Stimulated activated CD8-positive, alpha-beta memory T cell treated with anti-CD3 and anti-CD28 coated beads, Interleukin-7, amount 100 ng/mL, for 48 hours (primary cell): ENCODE measurements at regions not wholly inside any gene's neighbourhood (a gene's known extent, or its start where the extent isn't known, plus 50 kb on each side); places are given as distances from the start of the nearest gene placed in this dataset.
"Not testable (repeated sequence)": the region's sequence is repeated elsewhere in the genome, so short reads cannot be mapped to it uniquely, and the experiment has no call there.

Source experiments
- DNase-seq, 2 donors: peaks; one replicate each; pipeline ENCODE4 v3.0.0-alpha.2; 2020; ENCODE audit warnings: low read depth in 1 of 2; ENCODE audit errors: extremely low read depth in 1 of 2

DNA sequence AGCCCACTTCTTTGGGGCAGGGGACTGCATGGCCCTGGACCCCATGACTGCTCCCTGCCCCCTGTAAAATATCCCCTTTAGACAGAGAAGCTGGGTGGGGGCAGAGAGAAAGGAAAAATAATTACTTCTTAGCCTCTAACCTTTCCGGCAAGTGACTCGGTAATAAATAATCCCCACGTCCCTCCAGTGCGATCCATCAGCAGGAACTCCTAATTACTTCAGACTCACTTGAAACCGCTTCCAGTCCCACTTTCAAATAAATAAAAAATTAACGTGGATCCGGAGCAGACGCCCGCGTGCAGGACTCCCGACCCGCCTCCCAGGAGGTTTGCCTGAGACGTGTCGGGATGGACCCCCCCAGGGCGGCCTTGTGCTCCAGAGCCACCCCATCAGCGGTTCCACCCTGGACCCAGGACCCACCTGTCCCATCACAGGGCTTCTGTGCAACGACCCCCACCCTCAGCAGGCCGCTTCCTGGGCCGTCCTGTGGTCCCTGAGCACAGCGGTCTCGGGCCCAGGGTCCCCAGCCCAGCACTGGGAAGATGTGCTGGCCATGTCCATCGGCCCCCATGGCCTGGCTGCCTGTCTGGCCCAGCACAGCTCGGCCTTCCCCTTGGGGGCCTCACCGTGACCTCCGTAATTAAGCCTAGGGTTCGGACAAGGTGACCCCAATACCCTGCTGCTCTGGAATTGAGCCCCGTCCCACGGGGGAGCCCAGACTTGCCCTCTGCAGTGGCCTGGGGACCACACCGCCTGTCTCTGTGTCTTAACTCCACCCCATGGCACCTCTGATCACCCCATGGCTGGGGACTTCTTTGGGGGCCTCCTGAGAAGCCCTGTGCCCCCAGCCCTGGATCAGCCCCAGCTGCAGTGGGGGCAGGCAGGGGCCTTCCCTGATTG is 108.0 kb downstream of the UNCX start:
- DNase-seq: no peak

DNA sequence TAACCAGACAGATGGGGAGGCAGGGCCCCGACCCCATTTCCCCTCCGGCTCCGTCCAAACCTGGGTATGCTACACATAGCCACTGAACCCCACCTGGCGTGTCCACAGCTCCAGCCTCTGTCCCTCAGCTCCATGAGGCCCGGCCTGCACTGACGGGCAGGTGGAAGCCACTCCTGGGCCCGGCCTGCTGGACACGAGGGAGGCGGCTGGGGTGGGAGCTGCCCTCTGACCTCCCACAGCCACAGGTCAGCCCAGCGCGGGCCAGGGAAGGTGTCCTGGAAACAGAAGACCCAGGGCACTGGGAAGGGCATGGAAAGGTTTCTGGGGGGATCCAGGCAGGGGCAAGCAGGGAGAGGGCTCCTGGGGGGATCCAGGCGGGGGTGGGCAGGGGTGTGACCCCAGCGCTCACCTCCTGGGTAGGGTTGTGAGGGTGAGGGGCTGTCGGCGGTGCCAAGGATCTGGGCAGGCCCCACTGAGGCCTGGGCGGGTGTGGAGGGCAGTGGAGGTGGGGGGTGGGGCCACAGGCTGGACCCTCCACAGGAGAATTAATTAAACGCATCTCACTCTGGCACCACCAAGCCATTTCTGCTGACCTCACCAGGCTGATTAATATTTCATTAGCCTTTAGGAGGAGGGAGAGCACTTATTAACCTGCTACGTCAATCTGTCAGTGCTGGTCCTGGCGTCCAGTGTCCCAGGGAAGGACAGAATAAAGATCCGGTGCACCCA is 108.9 kb downstream of the UNCX start:
- DNase-seq: no peak

DNA sequence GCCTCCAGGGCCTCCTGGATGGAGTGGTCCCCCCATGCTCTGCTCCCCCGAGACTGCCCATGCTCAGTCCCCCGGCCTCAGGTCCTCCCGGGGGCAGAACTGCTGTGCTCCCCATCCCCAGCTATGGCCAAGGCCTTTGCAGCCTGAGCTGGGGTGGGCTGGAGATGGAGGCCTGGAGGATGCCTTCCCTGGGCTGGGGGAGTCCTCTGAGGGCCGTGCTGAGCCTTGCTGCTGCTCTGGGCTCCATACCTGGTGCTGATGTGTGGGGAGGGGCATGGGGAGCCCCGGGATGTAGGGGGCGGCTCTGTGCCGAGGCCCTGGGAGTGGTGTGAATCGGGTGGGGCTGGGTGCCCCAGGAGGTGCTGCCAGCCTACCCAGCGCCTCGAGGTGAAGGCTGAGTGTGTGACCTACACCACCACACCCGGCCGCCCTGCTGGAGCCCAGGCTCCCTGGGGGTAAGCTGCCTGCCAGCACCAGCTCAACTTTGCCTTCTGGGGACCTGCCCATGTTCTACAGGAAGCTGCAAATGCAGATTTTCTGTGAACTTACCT is 109.5 kb downstream of the UNCX start:
- no peak for DNase-seq

DNA sequence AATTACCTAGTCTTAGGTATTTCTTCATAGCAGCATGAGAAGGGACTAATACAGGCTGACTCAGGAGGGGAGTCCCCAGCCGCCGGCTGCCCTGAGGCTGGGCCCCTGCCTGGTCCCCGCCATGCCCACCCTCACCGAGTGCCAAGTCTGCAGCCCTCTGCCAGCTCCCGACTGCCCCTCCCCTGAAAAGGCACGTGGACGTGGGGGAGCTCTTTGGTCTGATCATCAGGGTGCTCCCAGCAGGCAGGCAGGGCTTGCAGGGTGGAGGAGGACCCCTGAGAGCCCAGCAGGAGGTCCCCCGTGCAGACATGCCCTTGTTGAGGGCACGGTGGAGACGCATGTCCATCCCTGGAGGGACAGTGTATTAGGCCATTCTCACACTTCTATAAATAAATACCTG is 110.9 kb downstream of the UNCX start:
- DNase-seq: no peak

DNA sequence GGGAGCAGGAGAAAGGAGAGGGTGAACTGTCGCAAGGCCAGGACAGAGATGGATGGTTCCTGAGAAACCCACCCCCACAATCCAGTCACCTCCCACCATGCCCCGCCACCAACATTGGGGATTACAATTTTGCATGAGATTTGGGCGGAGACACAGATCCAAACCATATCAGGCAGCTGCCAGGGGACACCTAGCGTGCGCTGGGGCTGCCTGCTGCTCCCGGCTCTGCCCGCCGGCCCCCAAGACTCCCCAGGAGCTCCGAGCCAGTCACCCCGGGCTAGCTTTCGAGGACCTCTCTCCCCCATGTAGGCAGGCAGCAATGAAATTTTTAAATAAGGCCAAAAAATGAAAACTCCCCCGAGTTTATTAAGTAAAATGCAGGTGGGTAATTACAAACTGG is 111.7 kb downstream of the UNCX start:
- no peak for DNase-seq

DNA sequence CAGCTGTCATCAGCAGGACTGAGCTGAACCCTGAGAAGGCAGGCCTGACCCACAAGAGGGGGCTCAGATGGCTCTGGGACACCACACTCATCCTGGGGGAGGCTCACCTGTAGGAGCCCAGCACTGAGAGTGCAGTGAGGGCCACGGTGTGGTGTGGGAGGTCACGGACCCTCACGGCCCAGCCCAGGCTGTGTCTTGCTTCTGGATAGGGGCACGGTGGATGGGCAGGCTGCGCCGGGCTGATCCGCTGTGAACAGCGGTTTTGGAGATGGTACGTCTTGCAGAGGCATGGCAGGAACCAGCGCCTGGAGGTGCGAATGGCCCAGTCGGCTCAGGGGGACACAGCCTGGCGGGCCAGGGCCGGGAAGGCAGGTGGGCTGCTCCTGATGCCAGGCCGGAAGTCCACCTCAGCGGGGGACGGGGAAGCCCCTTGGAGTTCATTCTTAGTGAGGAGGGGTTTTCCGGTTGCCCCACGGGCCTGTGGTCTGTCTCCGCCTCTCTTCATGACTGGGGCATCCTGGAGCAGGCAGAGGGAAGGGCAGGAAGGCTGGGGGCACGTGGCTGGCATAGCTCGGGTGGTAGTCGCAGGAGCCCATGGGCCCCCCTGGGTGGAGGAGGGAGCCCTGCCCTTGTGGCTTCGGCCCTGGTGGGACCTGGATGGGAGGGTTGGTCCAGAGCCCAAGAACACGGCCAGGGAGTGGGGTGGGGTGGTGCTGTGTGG is 112.5 kb downstream of the UNCX start:
- DNase-seq: no peak

DNA sequence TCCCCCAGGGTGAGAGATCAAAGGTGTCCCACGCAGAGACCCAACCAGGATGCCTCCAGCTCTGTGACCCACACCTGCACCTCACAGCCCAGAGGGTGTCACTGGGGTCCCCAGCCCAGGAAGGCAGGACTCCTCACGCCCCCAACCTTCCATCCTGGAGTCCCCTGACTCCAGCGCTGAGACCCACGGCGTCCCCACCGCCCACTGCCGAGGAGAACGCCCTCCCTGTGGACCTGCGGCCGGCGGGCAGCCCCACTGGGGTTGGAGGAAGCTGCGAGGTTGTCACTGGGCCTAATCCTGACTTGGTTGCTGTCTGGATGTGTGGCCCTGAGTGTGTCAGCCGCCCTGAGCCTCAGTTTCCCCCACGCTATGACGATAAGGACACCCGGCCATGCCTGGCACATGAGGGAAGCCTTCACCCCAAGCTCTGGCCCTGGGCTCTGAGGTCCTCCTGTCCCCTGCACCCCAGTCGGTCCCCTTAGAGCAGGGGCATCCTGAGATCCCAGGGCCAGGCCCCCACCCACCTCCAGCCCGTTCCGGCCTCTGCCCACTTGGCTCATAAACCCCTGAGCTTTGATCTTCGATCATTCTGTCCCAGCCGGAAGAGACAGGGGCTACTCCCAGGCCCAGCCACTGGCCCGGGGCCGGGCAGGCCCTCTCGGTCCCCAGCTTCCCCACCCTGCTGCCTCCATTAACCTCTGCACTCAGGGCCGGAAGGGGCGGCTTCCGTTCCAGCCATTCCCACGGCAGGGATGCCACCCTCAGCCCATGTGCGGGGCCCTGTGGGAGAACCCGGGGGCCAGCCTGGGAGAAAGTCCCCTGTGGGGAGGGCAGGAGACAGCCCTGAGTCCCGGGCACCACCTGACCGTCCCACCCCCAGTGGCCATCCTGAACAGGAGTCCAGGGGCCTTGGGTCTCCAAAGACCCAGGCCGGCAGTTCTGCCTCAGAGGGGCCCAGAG is 113.2 kb downstream of the MICALL2 start:
- DNase-seq: no peak

DNA sequence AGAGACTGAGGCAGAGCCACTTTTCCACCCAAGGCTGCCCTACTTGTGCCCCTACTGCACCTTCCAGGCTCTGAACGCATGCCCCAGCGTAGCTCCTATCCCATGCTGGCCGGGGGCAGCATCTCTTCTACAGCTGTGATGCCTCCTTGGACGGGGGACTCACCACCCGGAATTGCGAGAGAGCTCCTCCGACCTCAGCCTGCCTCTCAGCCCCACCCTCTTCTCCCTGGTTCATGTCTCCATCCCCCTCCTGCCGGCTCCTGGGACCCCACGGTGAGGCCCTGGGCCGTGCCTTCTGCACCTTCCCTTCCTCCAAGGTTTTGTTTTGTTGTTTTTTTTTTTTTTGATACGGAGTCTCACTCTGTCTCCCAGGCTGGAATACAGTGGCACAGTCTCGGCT is 112.4 kb downstream of the MICALL2 start:
- no peak for DNase-seq

DNA sequence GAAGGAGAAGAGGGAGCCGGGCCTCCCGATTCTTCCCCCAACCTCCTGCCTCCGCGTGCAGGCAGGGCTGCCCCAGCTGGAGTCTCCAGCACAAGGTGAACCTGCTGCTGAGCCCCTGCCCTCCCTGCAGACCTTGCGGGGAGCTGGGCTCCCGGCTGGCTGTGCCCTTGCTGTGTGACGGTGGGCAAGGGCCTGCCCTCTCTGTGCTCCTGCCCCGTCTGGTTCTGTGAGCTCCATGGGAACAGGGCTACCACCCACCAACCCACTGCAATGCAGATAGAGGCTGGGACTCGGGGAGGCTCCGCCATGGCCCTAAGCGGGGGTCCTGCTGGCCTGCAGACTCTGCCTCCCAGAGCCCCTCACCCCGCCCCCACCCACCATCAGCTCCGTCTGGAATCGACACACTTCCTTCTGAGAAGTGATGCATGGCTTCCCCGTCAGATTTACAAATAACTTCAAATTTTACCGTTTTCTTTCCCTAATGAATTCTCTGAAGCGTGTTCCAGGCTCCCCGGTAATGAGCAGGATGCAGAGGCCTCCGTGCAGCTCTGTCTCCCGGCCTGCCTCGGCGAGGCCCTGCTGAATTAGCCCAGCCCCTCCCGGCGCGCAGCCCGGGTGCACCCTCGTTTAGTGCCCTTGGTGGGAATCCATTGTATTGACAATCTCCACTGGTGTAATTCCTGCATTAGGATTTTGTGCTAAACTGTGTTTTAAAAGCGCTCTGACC is 111.0 kb downstream of the MICALL2 start:
- DNase-seq: no peak

DNA sequence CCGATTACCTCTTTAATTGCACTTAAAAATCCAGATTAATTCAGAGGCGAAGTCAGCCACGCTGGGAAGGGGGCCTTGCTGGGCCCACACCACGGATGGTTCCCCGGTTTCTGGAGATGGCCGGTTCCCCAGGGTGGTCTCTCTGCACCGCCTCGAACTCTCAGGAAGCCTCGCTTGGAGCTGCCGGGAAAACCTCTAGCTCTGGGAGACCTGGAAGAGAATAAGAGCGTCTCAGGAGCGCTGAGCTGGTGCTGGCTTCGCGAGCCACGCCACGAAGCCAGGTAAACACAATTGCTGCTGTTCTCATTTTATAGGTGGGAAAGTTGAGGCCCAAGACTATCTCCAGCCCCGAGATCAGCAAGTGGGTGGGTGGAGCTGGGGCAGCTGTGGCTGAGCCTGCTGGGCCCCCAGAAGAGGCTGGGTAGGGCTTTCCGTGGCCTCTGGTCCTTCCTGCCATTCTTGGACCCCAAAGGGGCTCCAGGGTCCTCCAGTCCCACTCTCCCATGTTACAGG is 110.4 kb downstream of the MICALL2 start:
- no peak for DNase-seq

DNA sequence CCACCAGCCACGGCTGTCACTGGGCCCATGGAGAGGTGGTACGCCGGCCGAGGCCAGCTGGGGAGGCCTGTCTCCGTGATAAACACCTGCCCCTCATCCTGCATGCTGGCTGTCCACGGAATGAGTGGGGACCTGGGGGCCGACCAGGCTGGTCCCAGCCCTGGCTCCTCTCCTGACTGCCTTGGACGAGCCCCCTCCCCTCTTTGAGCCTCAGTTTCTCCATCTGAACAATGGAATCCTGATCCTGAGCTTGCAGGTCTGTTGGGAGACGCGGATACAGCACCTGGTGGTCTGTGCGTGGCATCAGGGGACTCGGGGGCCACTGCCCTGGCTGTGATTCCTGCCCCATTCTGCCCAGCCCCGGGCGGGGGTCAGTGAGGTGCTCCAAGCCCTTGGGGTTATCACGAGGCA is 109.9 kb downstream of the MICALL2 start:
- no peak for DNase-seq

DNA sequence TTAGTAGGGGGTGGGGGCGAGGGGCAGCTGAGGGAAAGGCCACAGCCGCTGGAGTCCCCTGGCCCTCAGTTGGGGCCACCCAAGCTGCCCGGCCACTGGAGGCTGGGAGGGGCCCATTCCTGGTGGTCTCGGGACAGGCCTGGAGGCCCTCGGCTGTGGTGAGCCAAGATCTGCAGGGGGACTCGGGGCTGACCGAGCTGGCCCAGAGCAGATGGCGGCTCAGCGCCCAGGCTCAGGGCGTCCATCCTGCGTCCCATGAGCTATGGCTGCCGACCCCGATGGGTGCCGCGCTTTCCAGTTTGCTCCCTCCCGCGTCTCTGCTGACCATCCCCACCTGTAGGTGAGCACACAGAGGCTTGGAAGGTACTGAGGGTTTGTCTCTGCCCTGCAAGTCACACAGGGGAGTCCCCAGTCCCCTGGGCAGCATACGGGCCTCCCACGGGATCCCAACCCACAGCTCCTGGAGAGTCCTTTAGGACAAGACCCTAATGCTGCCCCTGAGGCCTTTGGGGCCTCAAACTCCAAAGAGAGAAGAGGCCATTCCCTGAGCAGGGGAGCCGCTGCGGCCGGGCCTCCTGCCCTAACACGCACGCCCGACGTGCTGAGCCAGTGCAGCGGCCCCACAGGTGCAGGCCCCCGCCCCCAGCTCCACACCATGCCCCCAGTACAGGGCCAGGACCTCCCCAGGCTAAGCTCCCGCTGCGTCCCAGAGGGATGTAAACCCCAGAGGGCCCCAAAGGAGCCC is 107.2 kb downstream of the MICALL2 start:
- DNase-seq: no peak

DNA sequence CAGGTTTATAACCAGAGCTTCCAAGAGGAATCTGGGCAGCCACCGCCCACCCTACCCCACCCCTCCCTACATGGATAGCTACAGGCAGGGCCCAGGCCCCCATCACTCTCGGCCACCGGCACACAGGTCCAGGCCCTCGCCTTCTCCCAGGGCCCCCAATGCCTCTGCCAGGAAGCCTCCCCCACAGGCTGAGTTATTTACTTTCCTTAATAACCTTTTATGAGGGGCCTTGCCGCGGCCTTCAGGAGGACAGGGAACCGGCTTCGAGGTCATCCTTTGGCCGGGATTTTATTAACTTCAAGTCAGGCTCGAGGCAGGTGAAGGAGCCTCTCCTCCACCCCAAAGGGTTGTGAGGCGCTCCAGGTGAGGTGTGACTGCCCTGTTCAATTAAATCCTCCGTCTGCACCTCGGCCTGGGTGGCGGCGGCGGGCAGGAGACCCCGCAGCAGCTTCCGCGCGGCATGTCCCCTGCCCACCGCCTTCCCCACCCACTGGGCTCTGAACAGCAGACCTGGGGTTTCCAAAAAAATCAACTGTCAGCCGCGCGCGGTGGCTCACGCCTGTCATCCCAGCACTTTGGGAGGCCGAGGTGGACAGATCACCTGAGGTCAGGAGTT is 106.5 kb downstream of the MICALL2 start:
- DNase-seq: no peak

DNA sequence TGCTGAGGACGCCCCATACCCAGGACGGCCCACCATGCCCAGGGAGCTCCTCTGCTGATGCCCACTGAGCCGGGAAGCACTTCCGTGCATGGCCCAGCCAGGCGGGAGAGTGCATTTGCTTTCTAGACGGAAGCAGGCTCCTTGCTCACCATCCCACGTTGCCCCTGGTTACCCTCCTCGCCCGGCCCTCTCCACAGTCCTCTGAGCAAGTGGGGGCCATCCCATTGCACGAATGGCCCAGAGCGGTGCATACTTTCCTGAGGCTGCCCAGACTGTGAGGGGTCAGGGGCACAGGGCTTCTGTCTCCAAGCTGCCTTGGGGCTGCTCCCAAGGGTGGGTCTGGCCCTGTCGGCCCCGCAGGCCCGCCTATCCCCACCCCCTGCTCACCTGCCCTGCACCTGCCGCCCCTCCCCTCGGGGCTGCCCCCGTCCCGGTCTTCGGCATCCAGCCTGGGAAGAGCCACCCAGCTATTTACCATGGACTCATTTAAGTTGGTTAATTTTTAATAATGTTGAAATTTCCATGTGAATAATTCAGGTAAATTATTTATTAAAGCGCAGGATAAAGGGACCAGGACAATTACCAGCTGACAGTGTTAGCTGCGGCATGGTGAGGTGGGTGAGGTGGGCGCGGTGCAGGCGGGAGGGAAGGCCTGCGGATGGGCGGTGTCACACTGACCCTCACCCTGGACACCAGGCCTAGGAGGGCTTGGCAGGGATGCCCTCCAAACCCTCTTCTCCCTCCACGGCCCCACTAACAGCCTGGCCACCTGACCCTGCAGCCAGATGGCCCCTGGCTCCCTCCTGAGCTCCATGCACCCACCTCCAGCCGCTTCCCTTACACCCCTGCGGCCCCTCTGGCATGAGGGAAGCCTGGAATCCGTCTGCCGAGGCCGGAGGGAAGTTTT is 104.4 kb downstream of the MICALL2 start:
- no peak for DNase-seq

DNA sequence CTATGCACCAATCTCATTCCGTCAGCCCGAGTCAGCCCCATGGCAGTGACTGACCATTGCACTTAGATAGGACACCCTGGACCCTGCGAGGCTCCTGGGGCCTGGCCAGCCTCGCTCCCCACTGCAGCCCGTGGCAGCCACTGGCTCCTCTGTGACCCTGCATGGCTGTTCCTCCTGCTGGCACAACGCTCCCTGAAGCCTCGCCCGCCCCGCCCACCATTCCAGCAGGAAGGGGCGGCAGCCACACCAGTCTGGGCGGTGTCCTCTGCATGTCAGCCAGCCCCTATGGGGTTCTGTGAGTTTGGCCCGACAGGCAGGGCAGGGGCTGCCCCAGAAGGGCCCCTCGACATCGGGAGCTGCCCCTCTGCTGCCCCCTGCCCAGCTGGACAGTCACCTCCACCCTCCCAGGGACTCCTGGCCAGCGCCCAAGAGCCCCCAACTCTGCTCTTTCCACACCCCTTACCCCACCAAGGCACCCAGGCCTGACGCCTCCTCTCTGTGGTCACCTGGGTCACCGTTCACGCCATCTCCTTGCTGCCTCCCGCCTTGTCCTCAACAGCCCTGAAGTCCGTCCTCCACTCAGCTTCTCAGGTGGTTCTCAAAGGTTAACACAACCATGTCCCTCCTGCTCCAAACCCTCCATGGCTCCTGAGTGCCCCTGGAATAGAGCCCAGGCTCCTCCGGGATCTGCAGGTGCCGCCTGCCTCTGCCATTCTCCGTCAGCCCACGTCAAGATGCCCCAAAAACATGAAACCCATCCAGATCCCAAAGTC is 103.5 kb downstream of the MICALL2 start:
- no peak for DNase-seq

DNA sequence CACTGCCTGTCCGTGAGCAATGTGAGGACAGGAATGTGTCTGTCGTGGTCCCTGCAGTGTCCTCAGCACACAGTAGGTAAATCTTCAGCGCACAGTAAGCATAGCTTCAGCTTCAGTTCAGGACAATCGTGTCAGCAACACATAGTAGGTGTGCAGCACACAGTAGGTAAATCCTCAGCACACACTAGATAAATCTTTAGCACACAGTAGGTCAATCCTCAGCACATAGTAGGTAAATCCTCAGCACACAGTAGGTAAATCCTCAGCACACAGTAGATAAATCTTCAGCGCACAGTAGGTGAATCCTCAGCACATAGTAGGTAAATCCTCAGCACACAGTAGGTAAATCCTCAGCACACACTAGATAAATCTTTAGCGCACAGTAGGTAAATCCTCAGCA is 102.4 kb downstream of the MICALL2 start:
- DNase-seq: not testable (repeated sequence)
